WTC11 (cell line): ENCODE measurements at regions not wholly inside any gene's neighbourhood (a gene's known extent, or its start where the extent isn't known, plus 50 kb on each side); places are given as distances from the start of the nearest gene placed in this dataset.

Source experiments
- ATAC-seq: fragments of 200-7000 bp; cut with Tn5 transposase; 2 replicates; pipeline ENCODE4 v1.10.0; 2021; ENCODE audit warnings: mild to moderate bottlenecking, moderate library complexity
- CTCF ChIA-PET: fragments of 300-600 bp; sonication (Branson Sonifier 250); formaldehyde crosslinking; loops from one replicate; lab custom pipeline; 2021; ENCODE audit warnings: antibody characterized with exemption; lab: Charles Lee
- POLR2A ChIA-PET: fragments of 350-600 bp; sonication (Branson Sonifier 250); formaldehyde crosslinking; loops from one replicate; lab custom pipeline; 2021; ENCODE audit warnings: antibody characterized with exemption; lab: Charles Lee
- DNase-seq: peaks from one replicate; pipeline ENCODE4 v3.0.0; 2021; ENCODE audit warnings: low spot score
- H3K27ac Mint-ChIP-seq: 2 replicates; pipeline ENCODE4 v1.8.0; 2021; ENCODE audit warnings: mixed read lengths
- H3K27me3 Mint-ChIP-seq: 2 replicates; pipeline ENCODE4 v1.8.0; 2021; ENCODE audit warnings: low read depth, mild to moderate bottlenecking, moderate library complexity, mixed read lengths
- H3K36me3 Mint-ChIP-seq: 2 replicates; pipeline ENCODE4 v1.8.0; 2021; ENCODE audit warnings: mixed read lengths
- H3K4me1 Mint-ChIP-seq: 2 replicates; pipeline ENCODE4 v1.8.0; 2022; ENCODE audit warnings: mixed read lengths
- H3K4me3 Mint-ChIP-seq: 2 replicates; pipeline ENCODE4 v1.8.0; 2021; ENCODE audit warnings: mild to moderate bottlenecking, moderate library complexity, mixed read lengths
- H3K9me3 Mint-ChIP-seq: 2 replicates; pipeline ENCODE4 v1.8.0; 2021; ENCODE audit warnings: mixed read lengths
- AFF4 ChIP-seq: sonication (generic); formaldehyde crosslinking; IDR thresholded peaks from 2 replicates; pipeline ENCODE4 v1.8.1; 2023; ENCODE audit warnings: mild to moderate bottlenecking, missing genetic modification reagents, borderline replicate concordance
- AR ChIP-seq: fragments of 250-450 bp; sonication (Bioruptor Pico); IDR thresholded peaks from 2 replicates; pipeline ENCODE4 v1.9.0; 2021; ENCODE audit warnings: mild to moderate bottlenecking
- CREM ChIP-seq: sonication (generic); formaldehyde crosslinking; IDR thresholded peaks from 2 replicates; pipeline ENCODE4 v1.8.1; 2022; ENCODE audit warnings: mild to moderate bottlenecking, missing genetic modification reagents, moderate library complexity
- E2F1 ChIP-seq: sonication (generic); formaldehyde crosslinking; IDR thresholded peaks from 2 replicates; pipeline ENCODE4 v1.8.0; 2022; ENCODE audit warnings: mild to moderate bottlenecking, missing genetic modification reagents
- E2F5 ChIP-seq: sonication (generic); formaldehyde crosslinking; IDR thresholded peaks from 2 replicates; pipeline ENCODE4 v1.8.1; 2022; ENCODE audit warnings: mild to moderate bottlenecking, moderate library complexity, missing genetic modification reagents
- ESRRA ChIP-seq: sonication (generic); formaldehyde crosslinking; IDR thresholded peaks from 2 replicates; pipeline ENCODE4 v1.8.1; 2022; ENCODE audit warnings: mild to moderate bottlenecking, missing genetic modification reagents, borderline replicate concordance
- FOXK1 ChIP-seq: sonication (generic); formaldehyde crosslinking; IDR thresholded peaks from 2 replicates; pipeline ENCODE4 v1.8.0; 2022; ENCODE audit warnings: mild to moderate bottlenecking, moderate library complexity, missing genetic modification reagents
- JUN ChIP-seq: sonication (generic); formaldehyde crosslinking; IDR thresholded peaks from 2 replicates; pipeline ENCODE4 v1.8.0; 2023; ENCODE audit warnings: mild to moderate bottlenecking, missing genetic modification reagents
- MAX ChIP-seq: sonication (generic); formaldehyde crosslinking; IDR thresholded peaks from 2 replicates; pipeline ENCODE4 v1.8.0; 2022; ENCODE audit warnings: mild to moderate bottlenecking, missing genetic modification reagents
- MLX ChIP-seq: sonication (generic); formaldehyde crosslinking; IDR thresholded peaks from 2 replicates; pipeline ENCODE4 v1.8.1; 2023; ENCODE audit warnings: mild to moderate bottlenecking, missing genetic modification reagents, moderate library complexity
- MYBL2 ChIP-seq: sonication (generic); formaldehyde crosslinking; IDR thresholded peaks from 2 replicates; pipeline ENCODE4 v1.8.1; 2023; ENCODE audit warnings: mild to moderate bottlenecking, moderate library complexity, missing genetic modification reagents
- NFATC4 ChIP-seq: fragments of 250-450 bp; sonication (Bioruptor Pico); IDR thresholded peaks from 2 replicates; pipeline ENCODE4 v1.9.0; 2021; ENCODE audit warnings: mild to moderate bottlenecking
- PRDM15 ChIP-seq: sonication (generic); formaldehyde crosslinking; IDR thresholded peaks from 2 replicates; pipeline ENCODE4 v1.8.0; 2022; ENCODE audit warnings: missing genetic modification reagents
- RELA ChIP-seq: sonication (generic); formaldehyde crosslinking; IDR thresholded peaks from 2 replicates; pipeline ENCODE4 v1.8.1; 2022; ENCODE audit warnings: missing genetic modification reagents, mild to moderate bottlenecking, borderline replicate concordance
- SMAD4 ChIP-seq: sonication (generic); formaldehyde crosslinking; IDR thresholded peaks from 2 replicates; pipeline ENCODE4 v1.8.0; 2022; ENCODE audit warnings: mild to moderate bottlenecking, missing genetic modification reagents
- SOX15 ChIP-seq: fragments of 250-450 bp; sonication (Bioruptor Pico); IDR thresholded peaks from 2 replicates; pipeline ENCODE4 v1.9.0; 2021; ENCODE audit warnings: mild to moderate bottlenecking
- SP1 ChIP-seq: sonication (generic); formaldehyde crosslinking; conservative IDR thresholded peaks from 2 replicates; pipeline ENCODE4 v1.8.1; 2022; ENCODE audit warnings: missing genetic modification reagents
- USF2 ChIP-seq: sonication (generic); formaldehyde crosslinking; IDR thresholded peaks from 2 replicates; pipeline ENCODE4 v1.8.1; 2023; ENCODE audit warnings: mild to moderate bottlenecking, missing genetic modification reagents, moderate library complexity
- ZNF263 ChIP-seq: sonication (generic); formaldehyde crosslinking; IDR thresholded peaks from 2 replicates; pipeline ENCODE4 v1.8.1; 2022; ENCODE audit warnings: low read depth, mild to moderate bottlenecking, moderate library complexity, missing genetic modification reagents
- ZNF317 ChIP-seq: sonication (generic); formaldehyde crosslinking; IDR thresholded peaks from 2 replicates; pipeline ENCODE4 v1.8.1; 2023; ENCODE audit warnings: low read depth, mild to moderate bottlenecking, moderate library complexity, missing genetic modification reagents, borderline replicate concordance
- ZNF396 ChIP-seq: fragments of 250-450 bp; sonication (Bioruptor Pico); IDR thresholded peaks from 2 replicates; pipeline ENCODE4 v1.8.0; 2021; ENCODE audit warnings: mild to moderate bottlenecking, moderate library complexity, borderline replicate concordance

GRCh38 chr4:188289531-188290125 lies 150.4 kb downstream of the TRIML1 start:
- ChIA-PET CTCF (no interaction called here), POLR2A (no interaction called here)
- Mint-ChIP-seq H3K4me3 (no peak overlapping the region), H3K27me3 (no peaks in the 10 kb centered on the region), H3K9me3 (peaks cover 5% of the 10 kb centered on the region), H3K27ac (no peak overlapping the region), H3K4me1 (peaks cover 18% of the 10 kb centered on the region), H3K36me3 (peaks cover 4% of the 10 kb centered on the region; the same call in 1 of the 2 replicates)
- DNase-seq: no peak
- no peak for ATAC-seq
- TF ChIP-seq CREM (CRISPR knock-in tag): no peak

- Mint-ChIP-seq H3K4me1 (peaks cover 18% of the 10 kb centered on the region), H3K9me3 (peaks cover 5% of the 10 kb centered on the region), H3K27me3 (no peaks in the 10 kb centered on the region; the same call in 1 of the 2 replicates), H3K27ac (no peak overlapping the region), H3K4me3 (no peak overlapping the region), H3K36me3 (0 out of 2 replicates have a peak, but pooled peaks cover 4% of the 10 kb centered on the region)
- DNase-seq (no peak), ATAC-seq (no peak)
- POLR2A ChIA-PET: no interaction called here
- TF ChIP-seq SOX15 (CRISPR knock-in tag) (no peak), MAX (CRISPR knock-in tag) (no peak), FOXK1 (CRISPR knock-in tag) (no peak), E2F1 (CRISPR knock-in tag) (no peak), AR (CRISPR knock-in tag) (no peak), SP1 (CRISPR knock-in tag) (no peak), JUN (CRISPR knock-in tag) (no peak), ESRRA (CRISPR knock-in tag) (no peak), PRDM15 (no peak), NFATC4 (CRISPR knock-in tag) (no peak), MLX (CRISPR knock-in tag) (no peak), SMAD4 (CRISPR knock-in tag) (no peak), ZNF396 (CRISPR knock-in tag) (no peak), RELA (no peak), ZNF263 (CRISPR knock-in tag) (no peak), USF2 (CRISPR knock-in tag) (no peak), AFF4 (CRISPR knock-in tag) (no peak), MYBL2 (CRISPR knock-in tag) (no peak), ZNF317 (CRISPR knock-in tag) (no peak), E2F5 (no peak)
- CTCF ChIA-PET: no interaction called here
These were observed 156.7 kb downstream of the TRIML1 start for GRCh38 chr4:188295899-188296298.
